ENCODE measurements at regions not wholly inside any gene's neighbourhood (a gene's known extent, or its start where the extent isn't known, plus 50 kb on each side); places are given as distances from the start of the nearest gene placed in this dataset.
"Not testable (repeated sequence)": the region's sequence is repeated elsewhere in the genome, so short reads cannot be mapped to it uniquely, and the experiment has no call there.

GRCh38 chr13:74280795-74281490 is 146.7 kb upstream of the KLF12 start:
- peaks cover 4% of the 10 kb centered on the region for H3K27me3 Mint-ChIP-seq
- no peak overlapping the region for H3K27ac Mint-ChIP-seq
- no peak overlapping the region for H3K4me3 Mint-ChIP-seq
- no peaks in the 10 kb centered on the region for H3K9me3 Mint-ChIP-seq
- no peaks in the 10 kb centered on the region for H3K36me3 Mint-ChIP-seq
- no peaks in the 10 kb centered on the region for H3K4me1 Mint-ChIP-seq

DNA sequence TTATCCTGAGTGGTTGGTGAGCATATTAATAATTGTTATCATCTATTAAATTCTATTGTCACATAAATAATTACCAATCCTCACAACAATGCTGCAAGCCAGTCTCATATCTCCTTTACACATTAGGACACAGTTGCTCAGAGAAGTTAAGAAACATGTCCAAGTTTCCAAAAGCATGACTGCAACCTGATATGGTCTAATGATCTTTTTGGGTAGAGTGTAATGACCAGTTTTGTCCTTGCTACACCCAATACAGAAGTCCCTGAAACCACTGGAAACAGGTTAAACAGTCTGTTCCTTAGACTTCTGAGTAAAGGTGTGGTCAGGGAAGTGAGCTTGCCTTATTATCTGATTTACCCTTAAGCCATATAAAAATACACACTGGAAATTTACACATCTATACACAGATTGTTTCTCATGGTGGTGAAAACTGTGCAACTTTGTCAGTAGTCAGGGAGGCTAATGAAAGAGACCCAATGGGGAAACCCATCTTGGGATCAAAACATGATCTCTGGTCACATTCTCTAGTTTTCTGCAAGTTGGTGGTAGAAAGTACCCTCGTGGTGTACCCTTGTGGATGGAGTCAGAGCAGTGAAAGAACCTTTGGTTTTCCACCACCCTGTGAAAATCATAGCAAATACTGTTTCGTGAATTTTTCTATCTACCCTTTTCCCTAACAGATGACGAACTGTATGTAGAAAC is 146.0 kb upstream of the KLF12 start:
- no peaks in the 10 kb centered on the region for H3K36me3 Mint-ChIP-seq
- no peak overlapping the region for H3K27ac Mint-ChIP-seq
- peaks cover 5% of the 10 kb centered on the region for H3K27me3 Mint-ChIP-seq
- H3K4me1 Mint-ChIP-seq, result no peaks in the 10 kb centered on the region
- no peaks in the 10 kb centered on the region for H3K9me3 Mint-ChIP-seq
- no peak overlapping the region for H3K4me3 Mint-ChIP-seq

DNA sequence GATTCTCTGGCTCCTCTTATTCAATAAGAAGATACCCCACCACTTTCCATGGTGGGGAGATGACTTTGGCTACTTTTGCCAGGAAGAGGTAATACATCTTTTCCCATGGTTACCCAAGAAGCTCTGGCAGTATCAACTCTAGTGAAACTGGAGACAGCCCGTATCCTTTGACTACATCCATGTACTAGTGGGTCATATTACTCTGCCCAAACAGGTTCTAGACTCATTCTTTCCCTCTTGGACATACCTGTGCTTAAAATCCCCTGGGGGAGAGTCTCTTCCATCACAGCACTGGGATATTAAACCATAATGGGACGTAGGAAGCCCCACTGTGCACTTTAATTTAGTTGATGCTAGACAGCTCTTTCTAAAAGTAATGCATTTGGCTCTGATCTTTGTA is 144.7 kb upstream of the KLF12 start:
- Mint-ChIP-seq H3K9me3 (no peaks in the 10 kb centered on the region), H3K27ac (no peak overlapping the region), H3K4me1 (peaks cover 0 to 1% (median 0%) of the 10 kb centered on the region in 3 donors), H3K4me3 (no peak overlapping the region), H3K36me3 (no peaks in the 10 kb centered on the region), H3K27me3 (peaks cover 5% of the 10 kb centered on the region)

GRCh38 chr13:74274916-74275315 is 140.7 kb upstream of the KLF12 start:
- Mint-ChIP-seq H3K27me3 (peaks cover 3% of the 10 kb centered on the region), H3K9me3 (peaks cover 0 to 5% (median 0%) of the 10 kb centered on the region in 3 donors), H3K4me3 (no peak overlapping the region), H3K36me3 (no peaks in the 10 kb centered on the region), H3K27ac (no peak overlapping the region), H3K4me1 (peaks cover 0 to 1% (median 0%) of the 10 kb centered on the region in 3 donors)

- peaks cover 0 to 5% (median 0%) of the 10 kb centered on the region in 3 donors for H3K9me3 Mint-ChIP-seq
- peaks cover 3% of the 10 kb centered on the region for H3K27me3 Mint-ChIP-seq
- no peak overlapping the region for H3K27ac Mint-ChIP-seq
- no peak overlapping the region for H3K4me3 Mint-ChIP-seq
- peaks cover 0 to 1% (median 0%) of the 10 kb centered on the region in 3 donors for H3K4me1 Mint-ChIP-seq
- no peaks in the 10 kb centered on the region for H3K36me3 Mint-ChIP-seq
Observed at GRCh38 chr13:74273581-74273980, 139.4 kb upstream of the KLF12 start.

DNA sequence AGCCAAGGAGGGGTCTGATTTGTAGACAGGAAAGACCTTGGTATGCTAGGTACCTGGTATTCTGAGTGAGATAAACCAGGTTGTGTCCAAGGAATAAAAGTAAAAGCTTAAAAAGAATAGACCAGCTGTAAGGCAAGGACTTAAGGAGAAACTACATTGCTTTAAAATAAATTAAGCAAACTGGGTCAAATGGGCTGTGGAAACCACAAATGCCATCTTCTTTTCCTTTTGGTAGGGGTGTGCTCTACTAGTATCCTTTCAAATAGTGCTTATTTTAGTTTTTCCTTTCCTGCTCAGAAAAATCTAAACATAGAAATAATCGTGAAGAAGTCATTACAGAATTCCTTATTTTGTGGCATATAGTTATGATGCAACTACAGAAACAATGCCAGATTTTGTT is 138.6 kb upstream of the KLF12 start:
- Mint-ChIP-seq H3K36me3 (no peaks in the 10 kb centered on the region), H3K4me3 (no peak overlapping the region), H3K27me3 (peaks cover 3% of the 10 kb centered on the region), H3K4me1 (peaks cover 0 to 1% (median 0%) of the 10 kb centered on the region in 3 donors), H3K9me3 (peaks cover 0 to 5% (median 0%) of the 10 kb centered on the region in 3 donors), H3K27ac (no peak overlapping the region)

DNA sequence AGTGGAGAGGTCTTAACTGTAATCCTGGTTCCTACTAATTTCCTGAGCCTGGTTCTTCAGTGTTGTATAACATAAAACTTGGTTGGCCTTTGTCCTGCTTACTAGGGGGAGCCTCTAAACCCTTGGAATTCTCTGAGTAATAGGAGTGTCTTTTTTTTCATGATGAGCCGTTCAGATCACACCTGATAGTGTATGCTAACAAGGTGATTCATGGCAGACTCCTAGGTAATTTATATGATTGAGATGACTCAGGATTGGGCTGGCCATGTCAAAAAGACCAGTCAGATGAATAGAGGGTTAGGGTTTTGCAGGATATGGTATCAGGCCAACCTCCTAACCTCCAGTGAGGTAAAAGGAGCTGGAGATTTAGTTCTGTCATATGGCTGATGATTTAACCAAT is 135.8 kb upstream of the KLF12 start:
- no peak overlapping the region for H3K27ac Mint-ChIP-seq
- no peaks in the 10 kb centered on the region for H3K27me3 Mint-ChIP-seq
- H3K4me3 Mint-ChIP-seq, result no peak overlapping the region
- peaks cover 0 to 1% (median 0%) of the 10 kb centered on the region in 3 donors for H3K4me1 Mint-ChIP-seq
- peaks cover 8 to 18% (median 13%) of the 10 kb centered on the region in 3 donors for H3K9me3 Mint-ChIP-seq
- no peaks in the 10 kb centered on the region for H3K36me3 Mint-ChIP-seq

DNA sequence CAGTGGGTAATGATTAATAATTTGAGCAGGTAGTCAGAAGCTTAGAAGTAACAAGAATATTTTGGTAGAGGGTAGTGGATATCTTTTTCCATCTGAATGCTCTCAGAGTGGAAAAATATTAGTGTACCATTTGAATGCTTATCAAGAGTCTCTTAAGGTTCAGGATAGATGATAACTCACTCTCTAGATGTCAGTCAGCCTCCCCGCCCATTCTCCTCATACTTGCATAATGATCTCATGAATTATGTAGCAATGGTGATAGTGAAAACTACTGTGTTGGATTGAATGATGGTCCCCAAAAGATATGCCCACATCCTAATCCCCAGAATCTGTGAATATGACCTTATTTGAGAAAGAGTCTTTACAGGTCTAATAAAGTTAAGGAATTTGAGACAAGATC is 132.7 kb upstream of the KLF12 start:
- Mint-ChIP-seq H3K9me3 (peaks cover 13 to 25% (median 22%) of the 10 kb centered on the region in 3 donors), H3K4me3 (no peak overlapping the region), H3K36me3 (no peaks in the 10 kb centered on the region), H3K27ac (peak overlapping the region in 1 of 3 donors; percentile 31), H3K27me3 (no peaks in the 10 kb centered on the region), H3K4me1 (no peaks in the 10 kb centered on the region)

DNA sequence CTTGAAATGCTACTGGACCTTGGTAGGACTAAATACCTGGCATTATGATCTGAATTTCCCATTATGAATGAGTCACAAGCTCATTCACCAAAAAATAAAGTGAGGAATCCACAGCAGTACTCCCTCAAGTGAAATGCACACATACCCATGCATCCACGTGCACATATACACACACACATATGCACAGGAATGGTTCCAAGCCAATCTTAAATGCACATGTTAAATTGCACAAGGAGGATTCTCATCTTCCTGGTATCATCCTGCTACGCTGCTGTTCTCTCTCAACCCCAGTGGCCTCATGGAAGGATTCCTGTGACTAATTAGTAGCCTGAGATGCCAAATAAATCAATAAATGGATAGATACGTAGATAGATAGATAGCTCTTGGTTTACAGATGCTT is 132.1 kb upstream of the KLF12 start:
- peaks cover 13 to 25% (median 22%) of the 10 kb centered on the region in 3 donors for H3K9me3 Mint-ChIP-seq
- no peaks in the 10 kb centered on the region for H3K27me3 Mint-ChIP-seq
- no peak overlapping the region for H3K27ac Mint-ChIP-seq
- H3K4me1 Mint-ChIP-seq, result no peaks in the 10 kb centered on the region
- H3K4me3 Mint-ChIP-seq, result no peak overlapping the region
- no peaks in the 10 kb centered on the region for H3K36me3 Mint-ChIP-seq

- H3K27me3 Mint-ChIP-seq, result no peaks in the 10 kb centered on the region
- H3K9me3 Mint-ChIP-seq, result peaks cover 13 to 25% (median 22%) of the 10 kb centered on the region in 3 donors
- no peak overlapping the region for H3K27ac Mint-ChIP-seq
- no peaks in the 10 kb centered on the region for H3K4me1 Mint-ChIP-seq
- no peaks in the 10 kb centered on the region for H3K36me3 Mint-ChIP-seq
- no peak overlapping the region for H3K4me3 Mint-ChIP-seq
Observed at GRCh38 chr13:74264333-74264732, 130.1 kb upstream of the KLF12 start.

DNA sequence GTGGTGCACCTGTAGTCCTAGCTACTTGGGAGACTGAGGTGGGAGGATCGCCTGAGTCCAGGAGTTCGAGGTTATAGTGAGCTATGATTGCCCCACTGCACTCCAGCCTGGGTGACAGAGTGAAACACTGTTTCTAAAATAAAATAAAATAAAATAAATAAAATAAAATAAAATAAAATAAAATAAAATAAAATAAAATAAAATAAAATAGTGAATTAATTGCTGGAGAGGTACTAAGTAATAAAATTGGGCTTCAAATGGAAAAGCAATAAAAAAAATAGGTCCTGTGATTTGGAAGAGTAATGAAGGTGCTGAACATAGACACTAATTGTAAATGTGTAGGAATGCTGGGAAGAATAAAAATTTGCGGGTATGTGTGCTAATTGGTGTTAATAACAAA is 126.2 kb upstream of the KLF12 start:
- not testable (repeated sequence) for H3K36me3 Mint-ChIP-seq, H3K27ac Mint-ChIP-seq, H3K4me3 Mint-ChIP-seq, H3K4me1 Mint-ChIP-seq, H3K27me3 Mint-ChIP-seq
- H3K9me3 Mint-ChIP-seq, result peaks cover 5 to 15% (median 11%) of the 10 kb centered on the region in 3 donors

GRCh38 chr13:74259641-74260040 is 125.4 kb upstream of the KLF12 start:
- Mint-ChIP-seq H3K9me3 (peaks cover 4 to 9% (median 8%) of the 10 kb centered on the region in 3 donors), H3K4me3 (no peak overlapping the region), H3K36me3 (peaks cover 3% of the 10 kb centered on the region)

GRCh38 chr13:74258961-74259360 is 124.8 kb upstream of the KLF12 start:
- peaks cover 5% of the 10 kb centered on the region for H3K27me3 Mint-ChIP-seq
- H3K27ac Mint-ChIP-seq, result no peak overlapping the region
- H3K4me1 Mint-ChIP-seq, result no peaks in the 10 kb centered on the region
- no peak overlapping the region for H3K4me3 Mint-ChIP-seq
- peaks cover 3% of the 10 kb centered on the region for H3K36me3 Mint-ChIP-seq
- H3K9me3 Mint-ChIP-seq, result peaks cover under 1 to 5% (median 2%) of the 10 kb centered on the region in 3 donors

More at GRCh38 chr13:74259641-74260040, 125.4 kb upstream of the KLF12 start:
- Mint-ChIP-seq H3K4me1 (no peaks in the 10 kb centered on the region), H3K27me3 (peaks cover 5% of the 10 kb centered on the region), H3K27ac (no peak overlapping the region)

- peaks cover 0 to 1% (median 0%) of the 10 kb centered on the region in 3 donors for H3K4me1 Mint-ChIP-seq
- no peak overlapping the region for H3K27ac Mint-ChIP-seq
- no peak overlapping the region for H3K4me3 Mint-ChIP-seq
- peaks cover 3% of the 10 kb centered on the region for H3K36me3 Mint-ChIP-seq
- H3K27me3 Mint-ChIP-seq, result peaks cover 7% of the 10 kb centered on the region
- peaks cover 0 to 2% (median 0%) of the 10 kb centered on the region in 3 donors for H3K9me3 Mint-ChIP-seq
Observed at GRCh38 chr13:74256969-74257368, 122.8 kb upstream of the KLF12 start.

GRCh38 chr13:74253161-74253560 is 119.0 kb upstream of the KLF12 start:
- Mint-ChIP-seq H3K27me3 (peaks cover 23% of the 10 kb centered on the region), H3K9me3 (peaks cover 0 to 3% (median 0%) of the 10 kb centered on the region in 3 donors), H3K36me3 (peaks cover 6% of the 10 kb centered on the region), H3K4me3 (no peak overlapping the region), H3K27ac (peak overlapping the region in 1 of 3 donors; percentile 5), H3K4me1 (peaks cover 0 to 1% (median 0%) of the 10 kb centered on the region in 3 donors)

All from IgD-negative memory B cell (primary cell).